GM12878 (cell line): ENCODE measurements at regions not wholly inside any gene's neighbourhood (a gene's known extent, or its start where the extent isn't known, plus 50 kb on each side); places are given as distances from the start of the nearest gene placed in this dataset.

Experiments used
- ATAC-seq: fragments of 200-7000 bp; cut with Tn5 transposase; 3 replicates; pipeline ENCODE4 v1.9.1; 2020; ENCODE audit warnings: mild to moderate bottlenecking, moderate library complexity
- BruUV-seq: library from RNA; stranded (reverse); fragments of 400-500 nt; replicated peaks from 2 replicates; lab custom pipeline; 2021; lab: Mats Ljungman, UMichigan
- CTCF ChIA-PET: fragments of 300-600 bp; sonication (Branson Sonifier 250); formaldehyde crosslinking; extraction: SDS; loops from one replicate; lab custom pipeline; 2021; ENCODE audit warnings: inconsistent platforms; lab: Yijun Ruan, JAX
- POLR2A ChIA-PET: fragments of 350-600 bp; formaldehyde crosslinking; extraction: SDS; loops from one replicate; lab custom pipeline; 2021; ENCODE audit warnings: inconsistent platforms; lab: Charles Lee
- RAD21 ChIA-PET: fragments of 300-600 bp; sonication (Branson Sonifier 250); formaldehyde crosslinking; loops from one replicate; lab custom pipeline; 2023; ENCODE audit warnings: antibody characterized with exemption; ENCODE audit not compliant: unreplicated experiment; lab: Charles Lee
- SMC1A ChIA-PET: fragments of 300-600 bp; sonication (Branson Sonifier 250); formaldehyde crosslinking; loops from one replicate; lab custom pipeline; 2023; ENCODE audit not compliant: unreplicated experiment, uncharacterized antibody; lab: Charles Lee
- DNase-seq: peaks from one replicate; pipeline ENCODE4 v3.0.0-alpha.2; 2011; ENCODE audit warnings: low read depth, low spot score
- FAIRE-seq: peaks from 3 replicates; lab custom pipeline; 2011; peaks lifted over from hg19 to GRCh38; lab: Jason Lieb, UNC
- H2AFZ ChIP-seq: 2 replicates; pipeline ENCODE4 v1.6.0; 2011; ENCODE audit warnings: low read depth, low read length, control low read depth; ENCODE audit not compliant: control insufficient read depth
- H3K27ac ChIP-seq: 2 replicates; pipeline ENCODE4 v1.5.1; 2011; ENCODE audit warnings: control low read depth; ENCODE audit not compliant: control insufficient read depth, insufficient read depth
- H3K27me3 ChIP-seq, 2 experiments: replicated peaks in 1 of 2; 2 replicates each; pipeline versions ENCODE4 v1.6.0 to v1.6.1; 2011; ENCODE audit warnings: low read length in 1 of 2; ENCODE audit not compliant: control insufficient read depth in 2 of 2, insufficient read depth in 2 of 2
- H3K36me3 ChIP-seq, 2 experiments: 2 replicates each; pipeline ENCODE4 v1.5.1; 2011; ENCODE audit warnings: low read length in 1 of 2; ENCODE audit not compliant: control insufficient read depth in 2 of 2, insufficient read depth in 2 of 2
- H3K4me1 ChIP-seq: 2 replicates; pipeline ENCODE4 v1.6.1; 2011; ENCODE audit warnings: mild to moderate bottlenecking, low read length, moderate library complexity, mixed read lengths; ENCODE audit not compliant: control insufficient read depth, insufficient read depth
- H3K4me2 ChIP-seq: 2 replicates; pipeline ENCODE4 v1.6.0; 2011; ENCODE audit warnings: control low read depth; ENCODE audit not compliant: control insufficient read depth, insufficient read depth
- H3K4me3 ChIP-seq: fragments of 200-600 bp; sonication (generic); 2 replicates; pipeline ENCODE4 v1.5.1; 2016
- H3K79me2 ChIP-seq: 2 replicates; pipeline ENCODE4 v1.6.0; 2011; ENCODE audit warnings: low read length; ENCODE audit not compliant: control insufficient read depth, insufficient read depth
- H3K9ac ChIP-seq: 2 replicates; pipeline ENCODE4 v1.8.0; 2011; ENCODE audit warnings: low read length, control low read depth, mixed read lengths; ENCODE audit not compliant: control insufficient read depth, insufficient read depth
- H3K9me3 ChIP-seq: replicated peaks from 3 replicates; pipeline ENCODE4 v1.5.1; 2011; ENCODE audit warnings: mild to moderate bottlenecking, low read length; ENCODE audit not compliant: control insufficient read depth, insufficient read depth
- H4K20me1 ChIP-seq: 2 replicates; pipeline ENCODE4 v1.6.0; 2011; ENCODE audit not compliant: control insufficient read depth, insufficient read depth
- FOS ChIP-seq: IDR thresholded peaks from 3 replicates; pipeline ENCODE4 v1.6.1; 2011; ENCODE audit warnings: borderline replicate concordance; ENCODE audit not compliant: insufficient read length; ENCODE audit errors: extremely low read depth
- GABPA ChIP-seq: IDR thresholded peaks from 2 replicates; pipeline ENCODE4 v1.6.1; 2014; ENCODE audit warnings: antibody characterized with exemption, low read depth, mild to moderate bottlenecking, inconsistent platforms
- KDM1A ChIP-seq: fragments of 200-600 bp; sonication (generic); IDR thresholded peaks from 2 replicates; pipeline ENCODE4 v1.6.1; 2016; ENCODE audit warnings: borderline replicate concordance
- MAX ChIP-seq: IDR thresholded peaks from 2 replicates; pipeline ENCODE4 v1.6.1; 2012; ENCODE audit warnings: low read depth, low read length, improper control_type of control experiment
- RAD21 ChIP-seq: IDR thresholded peaks from 2 replicates; pipeline ENCODE4 v1.6.1; 2011; ENCODE audit warnings: mild to moderate bottlenecking, low read depth, low read length, moderate library complexity; ENCODE audit not compliant: insufficient read depth
- SP1 ChIP-seq: IDR thresholded peaks from one replicate; pipeline ENCODE4 v1.6.1; 2011; ENCODE audit warnings: low read depth, low read length
- TBL1XR1 ChIP-seq: IDR thresholded peaks from 2 replicates; pipeline ENCODE4 v1.6.1; 2012; ENCODE audit warnings: low read depth, low read length, improper control_type of control experiment
- USF1 ChIP-seq: IDR thresholded peaks from 2 replicates; pipeline ENCODE4 v1.6.1; 2011; ENCODE audit warnings: borderline replicate concordance, low read depth, mild to moderate bottlenecking, moderate library complexity, mixed read lengths, low read length; ENCODE audit not compliant: insufficient read depth; ENCODE audit errors: extremely low read length
- whole genome bisulfite sequencing: methylation state at CpG from one replicate; pipeline ENCODE4 v1.1.6; 2016; ENCODE audit warnings: low lambda C conversion rate; ENCODE audit not compliant: insufficient replicate concordance, insufficient coverage; ENCODE audit errors: missing lambda C conversion rate; 5-methylcytosine and 5-hydroxymethylcytosine counted together
- in situ Hi-C: fragments of 300-500 bp; cut with MboI; formaldehyde crosslinking; loops from 9 replicates; pipeline ENCODE4 v1.14.3; 2018; ENCODE audit warnings: mixed read lengths
- intact Hi-C: fragments of 100-400 bp; cut with micrococcal nuclease; formaldehyde crosslinking; loops from one replicate; pipeline ENCODE4 v1.14.2; 2022; ENCODE audit not compliant: unreplicated experiment

GRCh38 chr1:177877086-177877485, 92.8 kb downstream of the SEC16B start:
- H3K9me3 ChIP-seq = no peaks in the 10 kb centered on the region
- 39% methylated on average over 2 of the region's 2 CpGs for WGBS
- POLR2A ChIA-PET = no interaction called here
- in situ Hi-C loops (no loop called here), intact Hi-C loops (no loop called here)
- SMC1A ChIA-PET = interaction anchor here (0.7 kb wide), 1 partner anchor 16 kb away, joined by 3 read pairs; no protein-coding TSS in a partner anchor
- ATAC-seq = no peak
- no peak for FAIRE-seq
- H3K79me2 ChIP-seq = no peaks in the 10 kb centered on the region
- DNase-seq = no peak
- RAD21 ChIA-PET = interaction anchor here (1.2 kb wide), 1 partner anchor 20 kb away, joined by 3 read pairs; no protein-coding TSS in a partner anchor
- CTCF ChIA-PET = no interaction called here
- H3K27me3 ChIP-seq = no peaks in the 10 kb centered on the region
- H3K9ac ChIP-seq = no peak overlapping the region
- no peak overlapping the region for H3K27ac ChIP-seq
- BruUV-seq = no TSS peak
- no peak overlapping the region for H2AFZ ChIP-seq
- H3K4me2 ChIP-seq = no peak overlapping the region
- no peak for TF ChIP-seq USF1
- no peak for TF ChIP-seq SP1
- no peak overlapping the region for H3K4me3 ChIP-seq
- H4K20me1 ChIP-seq = no peaks in the 10 kb centered on the region
- no peaks in the 10 kb centered on the region for H3K36me3 ChIP-seq
- H3K4me1 ChIP-seq = no peaks in the 10 kb centered on the region

GRCh38 chr1:177873238-177873637, 96.6 kb downstream of the SEC16B start:
- 17% methylated on average over 5 of the region's 5 CpGs for WGBS
- H4K20me1 ChIP-seq = no peaks in the 10 kb centered on the region
- no peak overlapping the region for H3K9ac ChIP-seq
- H3K4me1 ChIP-seq = no peaks in the 10 kb centered on the region
- ChIA-PET POLR2A (no interaction called here), RAD21 (no interaction called here), CTCF (interaction anchor here (1.7 kb wide), 1 partner anchor 16 kb away, joined by 4 read pairs; no protein-coding TSS in a partner anchor), SMC1A (interaction anchor here (1.1 to 1.2 kb wide), 2 partner anchors 10 to 24 kb away, joined by 3 to 4 read pairs; no protein-coding TSS in a partner anchor)
- ATAC-seq = no peak
- H3K79me2 ChIP-seq = no peaks in the 10 kb centered on the region
- H3K4me3 ChIP-seq = no peak overlapping the region
- no peak for FAIRE-seq
- BruUV-seq = no TSS peak
- H3K27ac ChIP-seq = no peak overlapping the region
- H3K9me3 ChIP-seq = no peaks in the 10 kb centered on the region
- in situ Hi-C loops = no loop called here
- no peak for TF ChIP-seq TBL1XR1
- TF ChIP-seq FOS = no peak
- TF ChIP-seq GABPA = no peak
- TF ChIP-seq KDM1A = no peak
- no peak for TF ChIP-seq MAX
- no peak for TF ChIP-seq RAD21
- no peak overlapping the region for H2AFZ ChIP-seq
- no peak for DNase-seq
- no peak overlapping the region for H3K4me2 ChIP-seq
- no peaks in the 10 kb centered on the region for H3K36me3 ChIP-seq
- H3K27me3 ChIP-seq = no peaks in the 10 kb centered on the region
- intact Hi-C loops = no loop called here
